HEK293T (cell line): ENCODE measurements at regions not wholly inside any gene's neighbourhood (a gene's known extent, or its start where the extent isn't known, plus 50 kb on each side); places are given as distances from the start of the nearest gene placed in this dataset.

Experiments
- ARNT ChIP-seq: fragments of 450-650 bp; IDR thresholded peaks from 2 replicates; pipeline ENCODE4 v1.6.1; 2017; ENCODE audit warnings: mild to moderate bottlenecking
- BHLHE40 ChIP-seq: fragments of 450-650 bp; IDR thresholded peaks from 2 replicates; pipeline ENCODE4 v1.6.1; 2016; ENCODE audit warnings: mild to moderate bottlenecking, moderate library complexity, borderline replicate concordance
- CTBP1 ChIP-seq: fragments of 450-650 bp; IDR thresholded peaks from 2 replicates; pipeline ENCODE4 v1.6.1; 2016; ENCODE audit warnings: borderline replicate concordance
- ELF4 ChIP-seq: fragments of 450-650 bp; IDR thresholded peaks from 2 replicates; pipeline ENCODE4 v1.6.1; 2017; ENCODE audit warnings: antibody characterized with exemption
- FOXA1 ChIP-seq: fragments of 450-650 bp; IDR thresholded peaks from 2 replicates; pipeline ENCODE4 v1.6.1; 2016; ENCODE audit warnings: mild to moderate bottlenecking
- FOXK2 ChIP-seq: fragments of 450-650 bp; IDR thresholded peaks from 2 replicates; pipeline ENCODE4 v1.6.1; 2016; ENCODE audit warnings: mild to moderate bottlenecking
- FOXM1 ChIP-seq: fragments of 450-650 bp; IDR thresholded peaks from 2 replicates; pipeline ENCODE4 v1.6.1; 2017; ENCODE audit warnings: mild to moderate bottlenecking, borderline replicate concordance
- HDGF ChIP-seq: fragments of 450-650 bp; IDR thresholded peaks from 2 replicates; pipeline ENCODE4 v1.6.1; 2017; ENCODE audit warnings: antibody characterized with exemption, borderline replicate concordance
- LEF1 ChIP-seq: fragments of 450-650 bp; IDR thresholded peaks from 2 replicates; pipeline ENCODE4 v1.6.1; 2017; ENCODE audit warnings: mild to moderate bottlenecking, borderline replicate concordance
- PKNOX1 ChIP-seq: fragments of 450-650 bp; IDR thresholded peaks from 2 replicates; pipeline ENCODE4 v1.6.1; 2016
- SP1 ChIP-seq: fragments of 450-650 bp; IDR thresholded peaks from 2 replicates; pipeline ENCODE4 v1.6.1; 2017
- SUZ12 ChIP-seq: fragments of 450-650 bp; IDR thresholded peaks from 2 replicates; pipeline ENCODE4 v1.6.1; 2016; ENCODE audit warnings: mild to moderate bottlenecking
- TARDBP ChIP-seq: fragments of 450-650 bp; IDR thresholded peaks from 2 replicates; pipeline ENCODE4 v1.6.1; 2016
- ZNF384 ChIP-seq: fragments of 450-650 bp; IDR thresholded peaks from 2 replicates; pipeline ENCODE4 v1.6.1; 2016

DNA sequence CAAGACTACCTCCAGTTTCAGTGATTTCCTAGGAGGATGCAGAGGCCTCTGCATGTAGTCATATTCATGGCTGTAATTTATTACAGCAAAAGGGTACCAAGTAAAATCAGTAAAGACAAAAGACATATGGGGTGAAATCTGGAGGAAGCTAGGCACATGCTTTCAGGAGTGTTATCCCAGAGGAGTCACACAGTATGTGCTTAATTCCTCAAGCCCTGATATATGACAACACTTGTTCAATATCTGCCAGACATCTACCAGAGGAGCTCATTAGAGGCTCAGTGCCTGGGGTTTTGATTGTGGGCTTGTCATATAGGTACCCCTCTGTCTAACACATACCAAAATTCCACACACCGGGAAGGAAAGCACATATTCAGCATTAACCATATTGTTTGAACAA is 283.8 kb downstream of the CXCL12 start:
- TF ChIP-seq ZNF384 = no peak
- TF ChIP-seq TARDBP = no peak
- TF ChIP-seq SP1 = no peak
- no peak for TF ChIP-seq HDGF
- no peak for TF ChIP-seq SUZ12
- TF ChIP-seq ELF4 = no peak
- no peak for TF ChIP-seq ARNT
- TF ChIP-seq CTBP1 = no peak
- no peak for TF ChIP-seq FOXM1
- TF ChIP-seq BHLHE40 = no peak
- TF ChIP-seq LEF1 = no peak
- TF ChIP-seq FOXK2 = no peak
- TF ChIP-seq FOXA1 = no peak
- TF ChIP-seq PKNOX1 = no peak
